GM12878 (cell line): ENCODE measurements at regions not wholly inside any gene's neighbourhood (a gene's known extent, or its start where the extent isn't known, plus 50 kb on each side); places are given as distances from the start of the nearest gene placed in this dataset.

Source experiments
- ATAC-seq: fragments of 200-7000 bp; cut with Tn5 transposase; 3 replicates; pipeline ENCODE4 v1.9.1; 2020; ENCODE audit warnings: mild to moderate bottlenecking, moderate library complexity
- BruUV-seq: library from RNA; stranded (reverse); fragments of 400-500 nt; replicated peaks from 2 replicates; lab custom pipeline; 2021; lab: Mats Ljungman, UMichigan
- CTCF ChIA-PET: fragments of 300-600 bp; sonication (Branson Sonifier 250); formaldehyde crosslinking; extraction: SDS; loops from one replicate; lab custom pipeline; 2021; ENCODE audit warnings: inconsistent platforms; lab: Yijun Ruan, JAX
- POLR2A ChIA-PET: fragments of 350-600 bp; formaldehyde crosslinking; extraction: SDS; loops from one replicate; lab custom pipeline; 2021; ENCODE audit warnings: inconsistent platforms; lab: Charles Lee
- RAD21 ChIA-PET: fragments of 300-600 bp; sonication (Branson Sonifier 250); formaldehyde crosslinking; loops from one replicate; lab custom pipeline; 2023; ENCODE audit warnings: antibody characterized with exemption; ENCODE audit not compliant: unreplicated experiment; lab: Charles Lee
- SMC1A ChIA-PET: fragments of 300-600 bp; sonication (Branson Sonifier 250); formaldehyde crosslinking; loops from one replicate; lab custom pipeline; 2023; ENCODE audit not compliant: unreplicated experiment, uncharacterized antibody; lab: Charles Lee
- DNase-seq: peaks from one replicate; pipeline ENCODE4 v3.0.0-alpha.2; 2011; ENCODE audit warnings: low read depth, low spot score
- FAIRE-seq: peaks from 3 replicates; lab custom pipeline; 2011; peaks lifted over from hg19 to GRCh38; lab: Jason Lieb, UNC
- H2AFZ ChIP-seq: 2 replicates; pipeline ENCODE4 v1.6.0; 2011; ENCODE audit warnings: low read depth, low read length, control low read depth; ENCODE audit not compliant: control insufficient read depth
- H3K27ac ChIP-seq: 2 replicates; pipeline ENCODE4 v1.5.1; 2011; ENCODE audit warnings: control low read depth; ENCODE audit not compliant: control insufficient read depth, insufficient read depth
- H3K27me3 ChIP-seq, 2 experiments: replicated peaks in 1 of 2; 2 replicates each; pipeline versions ENCODE4 v1.6.0 to v1.6.1; 2011; ENCODE audit warnings: low read length in 1 of 2; ENCODE audit not compliant: control insufficient read depth in 2 of 2, insufficient read depth in 2 of 2
- H3K36me3 ChIP-seq, 2 experiments: 2 replicates each; pipeline ENCODE4 v1.5.1; 2011; ENCODE audit warnings: low read length in 1 of 2; ENCODE audit not compliant: control insufficient read depth in 2 of 2, insufficient read depth in 2 of 2
- H3K4me1 ChIP-seq: 2 replicates; pipeline ENCODE4 v1.6.1; 2011; ENCODE audit warnings: mild to moderate bottlenecking, low read length, moderate library complexity, mixed read lengths; ENCODE audit not compliant: control insufficient read depth, insufficient read depth
- H3K4me2 ChIP-seq: 2 replicates; pipeline ENCODE4 v1.6.0; 2011; ENCODE audit warnings: control low read depth; ENCODE audit not compliant: control insufficient read depth, insufficient read depth
- H3K4me3 ChIP-seq: fragments of 200-600 bp; sonication (generic); 2 replicates; pipeline ENCODE4 v1.5.1; 2016
- H3K79me2 ChIP-seq: 2 replicates; pipeline ENCODE4 v1.6.0; 2011; ENCODE audit warnings: low read length; ENCODE audit not compliant: control insufficient read depth, insufficient read depth
- H3K9ac ChIP-seq: 2 replicates; pipeline ENCODE4 v1.8.0; 2011; ENCODE audit warnings: low read length, control low read depth, mixed read lengths; ENCODE audit not compliant: control insufficient read depth, insufficient read depth
- H3K9me3 ChIP-seq: replicated peaks from 3 replicates; pipeline ENCODE4 v1.5.1; 2011; ENCODE audit warnings: mild to moderate bottlenecking, low read length; ENCODE audit not compliant: control insufficient read depth, insufficient read depth
- H4K20me1 ChIP-seq: 2 replicates; pipeline ENCODE4 v1.6.0; 2011; ENCODE audit not compliant: control insufficient read depth, insufficient read depth
- ATF7 ChIP-seq: fragments of 450-650 bp; IDR thresholded peaks from 2 replicates; pipeline ENCODE4 v1.6.1; 2016; ENCODE audit warnings: low read depth, mild to moderate bottlenecking
- BACH1 ChIP-seq: fragments of 450-650 bp; IDR thresholded peaks from 2 replicates; pipeline ENCODE4 v1.6.1; 2017; ENCODE audit warnings: mild to moderate bottlenecking, borderline replicate concordance
- CBX5 ChIP-seq: sonication (generic); IDR thresholded peaks from 2 replicates; pipeline ENCODE4 v1.6.1; 2016; ENCODE audit warnings: low read depth, moderate library complexity, mild to moderate bottlenecking, inconsistent platforms
- CEBPB ChIP-seq, 2 experiments: fragments of 150-350 bp in 1 of 2; IDR thresholded peaks; 2 replicates each; pipeline ENCODE4 v1.6.1; 2012 to 2014; ENCODE audit warnings: low read depth in 2 of 2, low read length in 2 of 2, borderline replicate concordance in 1 of 2, inconsistent platforms in 1 of 2
- CHD1 ChIP-seq: IDR thresholded peaks from 2 replicates; pipeline ENCODE4 v1.6.1; 2012; ENCODE audit warnings: low read depth, low read length, improper control_type of control experiment
- GABPA ChIP-seq: IDR thresholded peaks from 2 replicates; pipeline ENCODE4 v1.6.1; 2014; ENCODE audit warnings: antibody characterized with exemption, low read depth, mild to moderate bottlenecking, inconsistent platforms
- MXI1 ChIP-seq: fragments of 150-350 bp; IDR thresholded peaks from 2 replicates; pipeline ENCODE4 v1.6.1; 2011; ENCODE audit warnings: low read depth, mild to moderate bottlenecking, inconsistent platforms, low read length, improper control_type of control experiment
- NR2C1 ChIP-seq: fragments of 450-650 bp; IDR thresholded peaks from 2 replicates; pipeline ENCODE4 v1.6.1; 2017; ENCODE audit warnings: antibody characterized with exemption, mild to moderate bottlenecking, moderate library complexity
- PAX8 ChIP-seq: fragments of 450-650 bp; IDR thresholded peaks from 2 replicates; pipeline ENCODE4 v1.6.1; 2017; ENCODE audit warnings: mild to moderate bottlenecking, moderate library complexity
- RCOR1 ChIP-seq: conservative IDR thresholded peaks from 2 replicates; pipeline ENCODE4 v1.6.1; 2012; ENCODE audit warnings: low read depth, low read length, improper control_type of control experiment
- RUNX3 ChIP-seq: IDR thresholded peaks from 2 replicates; pipeline ENCODE4 v1.6.1; 2012; ENCODE audit warnings: low read length, inconsistent platforms
- SUZ12 ChIP-seq: fragments of 200-600 bp; sonication (generic); IDR thresholded peaks from one replicate; pipeline ENCODE4 v1.6.1; 2018; ENCODE audit warnings: antibody characterized with exemption, mild to moderate bottlenecking; ENCODE audit not compliant: unreplicated experiment
- ZBTB11 ChIP-seq: fragments of 450-650 bp; formaldehyde crosslinking; IDR thresholded peaks from 2 replicates; pipeline ENCODE4 v1.5.0; 2022; ENCODE audit warnings: mild to moderate bottlenecking, missing genetic modification characterization
- ZNF622 ChIP-seq: fragments of 450-650 bp; IDR thresholded peaks from 2 replicates; pipeline ENCODE4 v1.6.1; 2017; ENCODE audit warnings: mild to moderate bottlenecking, inconsistent platforms
- ZNF687 ChIP-seq: fragments of 450-650 bp; IDR thresholded peaks from 2 replicates; pipeline ENCODE4 v1.6.1; 2017; ENCODE audit warnings: mild to moderate bottlenecking, moderate library complexity
- in situ Hi-C: fragments of 300-500 bp; cut with MboI; formaldehyde crosslinking; loops from 9 replicates; pipeline ENCODE4 v1.14.3; 2018; ENCODE audit warnings: mixed read lengths
- intact Hi-C: fragments of 100-400 bp; cut with micrococcal nuclease; formaldehyde crosslinking; loops from one replicate; pipeline ENCODE4 v1.14.2; 2022; ENCODE audit not compliant: unreplicated experiment
- TF ChIP-seq, protein P1 (sequence below): fragments of 450-650 bp; conservative IDR thresholded peaks from 2 replicates; pipeline ENCODE4 v1.6.1; 2017; ENCODE audit warnings: mild to moderate bottlenecking, moderate library complexity

DNA sequence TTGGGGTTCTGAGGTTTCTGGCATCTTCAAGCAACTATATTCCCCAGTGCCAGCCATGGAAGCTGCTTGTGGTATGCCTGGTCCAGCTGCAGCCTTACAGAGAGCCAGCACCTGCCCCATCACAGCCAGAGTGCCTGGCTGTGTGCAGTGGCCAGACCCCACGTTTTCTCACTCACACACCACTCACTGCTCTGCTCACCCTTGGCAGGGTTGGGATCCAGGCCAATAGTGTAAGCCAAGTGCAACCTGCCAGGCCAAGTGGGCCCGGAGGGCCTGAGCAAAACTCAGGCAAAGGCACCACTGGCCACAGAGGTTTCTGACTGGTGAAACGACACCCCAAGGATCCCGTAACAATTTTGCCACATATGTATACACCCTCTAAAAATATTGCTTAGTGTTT lies 67.9 kb upstream of the EYA4 start (continued):
- TF ChIP-seq CEBPB (IDR thresholded peaks at IDR 0.05; ENCODE audit: borderline replicate concordance in 1 of 2, low read depth in 2 of 2, low read length in 2 of 2): no peak
- TF ChIP-seq ZBTB11: no peak
- TF ChIP-seq PAX8: no peak
- TF ChIP-seq SUZ12: no peak

DNA sequence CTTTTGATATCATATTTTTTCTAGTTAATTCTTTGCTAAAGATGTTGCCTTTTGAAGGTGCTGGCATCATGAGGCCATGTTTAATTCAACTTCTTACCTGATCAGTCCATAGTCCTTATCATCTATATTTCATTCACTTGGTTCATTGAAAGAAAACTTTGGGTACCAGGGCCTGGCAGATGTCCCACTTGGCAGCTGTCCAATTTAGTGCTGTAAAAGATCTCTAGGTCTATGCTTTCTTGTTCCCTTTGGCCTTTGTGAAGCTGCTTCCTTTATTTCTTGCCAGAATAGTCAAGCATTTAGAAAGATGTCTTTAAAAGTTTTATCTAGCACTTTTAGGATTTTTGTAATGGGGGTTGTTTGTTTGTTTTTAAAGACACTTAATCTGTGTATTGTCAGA lies 61.7 kb upstream of the EYA4 start:
- SMC1A ChIA-PET: no interaction called here
- no peak overlapping the region for H2AFZ ChIP-seq
- no peaks in the 10 kb centered on the region for H3K9me3 ChIP-seq
- H3K4me3 ChIP-seq: no peak overlapping the region
- H3K4me2 ChIP-seq: no peak overlapping the region
- POLR2A ChIA-PET: no interaction called here
- no peak for DNase-seq
- no peaks in the 10 kb centered on the region for H3K79me2 ChIP-seq
- RAD21 ChIA-PET: no interaction called here
- in situ Hi-C loops (loop anchor here (25.0 kb wide), 1 partner anchor 908 kb away; no protein-coding TSS in a partner anchor), intact Hi-C loops (no loop called here)
- no peak for ATAC-seq
- no TSS peak for BruUV-seq
- no peak overlapping the region for H3K9ac ChIP-seq
- no peaks in the 10 kb centered on the region for H3K36me3 ChIP-seq
- H3K27me3 ChIP-seq: no peaks in the 10 kb centered on the region
- CTCF ChIA-PET: no interaction called here
- no peak overlapping the region for H3K27ac ChIP-seq
- no peak for FAIRE-seq
- H3K4me1 ChIP-seq: no peaks in the 10 kb centered on the region
- H4K20me1 ChIP-seq: no peaks in the 10 kb centered on the region
- TF ChIP-seq NR2C1 (no peak), ATF7 (no peak), SUZ12 (no peak), RCOR1 (no peak), MXI1 (no peak), CEBPB (IDR thresholded peaks at IDR 0.05; ENCODE audit: borderline replicate concordance in 1 of 2, low read depth in 2 of 2, low read length in 2 of 2) (no peak), ZNF687 (no peak), CHD1 (no peak), GABPA (no peak), ZNF622 (no peak), RUNX3 (no peak), CBX5 (no peak), BACH1 (no peak)
- TF ChIP-seq, protein P1, sequence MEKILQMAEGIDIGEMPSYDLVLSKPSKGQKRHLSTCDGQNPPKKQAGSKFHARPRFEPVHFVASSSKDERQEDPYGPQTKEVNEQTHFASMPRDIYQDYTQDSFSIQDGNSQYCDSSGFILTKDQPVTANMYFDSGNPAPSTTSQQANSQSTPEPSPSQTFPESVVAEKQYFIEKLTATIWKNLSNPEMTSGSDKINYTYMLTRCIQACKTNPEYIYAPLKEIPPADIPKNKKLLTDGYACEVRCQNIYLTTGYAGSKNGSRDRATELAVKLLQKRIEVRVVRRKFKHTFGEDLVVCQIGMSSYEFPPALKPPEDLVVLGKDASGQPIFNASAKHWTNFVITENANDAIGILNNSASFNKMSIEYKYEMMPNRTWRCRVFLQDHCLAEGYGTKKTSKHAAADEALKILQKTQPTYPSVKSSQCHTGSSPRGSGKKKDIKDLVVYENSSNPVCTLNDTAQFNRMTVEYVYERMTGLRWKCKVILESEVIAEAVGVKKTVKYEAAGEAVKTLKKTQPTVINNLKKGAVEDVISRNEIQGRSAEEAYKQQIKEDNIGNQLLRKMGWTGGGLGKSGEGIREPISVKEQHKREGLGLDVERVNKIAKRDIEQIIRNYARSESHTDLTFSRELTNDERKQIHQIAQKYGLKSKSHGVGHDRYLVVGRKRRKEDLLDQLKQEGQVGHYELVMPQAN: no peak
